ENCODE measurements at regions not wholly inside any gene's neighbourhood (a gene's known extent, or its start where the extent isn't known, plus 50 kb on each side); places are given as distances from the start of the nearest gene placed in this dataset.

GRCh38 chr4:155107059-155107458, 101.4 kb upstream of the NPY2R start:
- no peak for DNase-seq

- no peak for DNase-seq
These were observed 93.6 kb upstream of the NPY2R start for GRCh38 chr4:155114790-155115189.

GRCh38 chr4:155119006-155119405, 89.4 kb upstream of the NPY2R start:
- no peak for DNase-seq

- DNase-seq, result no peak
These were observed 87.9 kb upstream of the NPY2R start for GRCh38 chr4:155120536-155120935.

- no peak for DNase-seq
These were observed 86.1 kb upstream of the NPY2R start for GRCh38 chr4:155122382-155122781.

GRCh38 chr4:155134136-155134535, 74.3 kb upstream of the NPY2R start:
- DNase-seq, result no peak

GRCh38 chr4:155140889-155141288, 67.5 kb upstream of the NPY2R start:
- DNase-seq, result no peak

- no peak for DNase-seq
These were observed 64.9 kb upstream of the NPY2R start for GRCh38 chr4:155143512-155143911.
